HPDE6-E6E7 (cell line): ENCODE measurements at regions not wholly inside any gene's neighbourhood (a gene's known extent, or its start where the extent isn't known, plus 50 kb on each side); places are given as distances from the start of the nearest gene placed in this dataset.
"Not testable (repeated sequence)": the region's sequence is repeated elsewhere in the genome, so short reads cannot be mapped to it uniquely, and the experiment has no call there.

ENCODE experiments used
- DNase-seq: peaks from one replicate; pipeline ENCODE4 v3.0.0; 2011; ENCODE audit warnings: missing footprints; ENCODE audit errors: extremely low spot score

DNA sequence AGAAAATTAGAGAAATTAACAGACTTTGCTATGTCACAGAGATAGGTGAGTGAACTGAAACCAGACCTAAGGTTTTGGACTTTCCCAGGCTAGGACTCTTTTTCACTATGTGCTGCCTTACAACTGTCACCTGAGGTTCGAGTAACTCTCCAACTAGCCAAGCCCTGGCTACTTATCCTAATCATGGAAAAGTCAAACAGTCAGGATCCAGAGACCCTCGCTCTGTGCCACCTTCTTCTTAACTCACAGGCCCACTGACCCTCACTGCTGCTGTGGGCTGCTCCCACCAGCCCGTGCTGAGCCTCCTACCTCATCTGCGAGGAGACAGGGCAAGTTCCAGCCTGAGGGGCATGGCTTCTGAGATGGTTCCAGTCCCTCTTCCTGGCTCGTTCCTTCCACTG lies 211.4 kb upstream of the KLF14 start:
- no peak for DNase-seq

DNA sequence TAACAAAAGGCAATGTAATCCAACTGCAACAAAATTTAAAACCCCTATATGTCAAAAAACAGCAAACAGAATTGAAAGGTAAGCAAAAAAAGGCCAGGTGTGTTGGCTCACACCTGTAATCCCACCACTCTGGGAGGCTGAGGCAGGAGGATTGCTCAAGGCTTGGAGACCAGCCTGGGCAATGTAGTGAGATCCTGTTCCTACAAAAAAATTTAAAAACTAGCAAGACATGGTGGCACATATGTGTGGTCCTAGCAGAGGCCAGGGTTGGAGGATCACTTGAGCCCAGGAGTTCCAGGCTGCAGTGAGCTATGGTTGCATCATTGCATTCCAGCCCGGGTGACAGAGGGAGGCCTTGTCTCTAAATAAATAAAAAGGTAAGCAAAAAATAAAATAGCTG lies 212.1 kb upstream of the KLF14 start:
- DNase-seq, result no peak

- no peak for DNase-seq
These were observed 214.0 kb upstream of the KLF14 start for GRCh38 chr7:130947792-130948580.

DNA sequence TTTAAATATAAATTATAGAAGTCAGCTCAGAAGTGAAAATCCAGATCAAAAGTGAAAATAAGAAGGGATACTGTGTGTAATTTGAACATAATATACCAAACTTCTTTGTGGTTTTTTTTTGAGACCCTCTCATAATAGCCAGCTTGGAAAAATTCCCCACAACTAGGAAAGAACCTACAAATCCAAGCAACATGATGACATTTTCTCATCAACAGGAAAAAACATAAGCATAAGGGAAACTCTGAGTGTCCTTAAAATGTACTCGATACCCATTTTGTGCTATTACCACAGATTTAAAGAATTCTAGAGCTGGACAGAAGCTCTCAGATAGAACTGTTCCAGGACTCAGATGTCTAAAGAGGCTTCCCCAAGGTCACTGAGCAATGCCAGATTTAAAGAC lies 214.8 kb upstream of the KLF14 start:
- no peak for DNase-seq

DNA sequence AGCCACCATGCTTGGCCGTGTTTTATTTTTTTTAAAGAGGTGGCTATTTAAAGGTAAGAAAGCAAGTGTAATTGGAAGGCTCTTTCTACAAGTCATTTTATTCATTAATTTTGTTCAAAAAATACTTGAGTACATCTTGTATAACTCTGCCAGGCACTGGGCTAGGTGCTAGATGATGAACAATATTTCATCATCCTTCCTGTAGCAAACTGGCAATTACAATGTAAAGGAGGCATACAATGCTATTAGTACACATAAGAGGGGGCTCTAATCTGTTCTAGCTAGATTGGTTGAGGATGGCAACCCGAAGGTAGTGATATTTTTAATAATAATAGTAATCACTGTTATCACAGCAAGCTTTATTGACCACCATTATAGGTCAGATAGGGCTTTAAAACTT lies 215.5 kb upstream of the KLF14 start:
- no peak for DNase-seq

GRCh38 chr7:130950054-130950453 lies 216.0 kb upstream of the KLF14 start:
- DNase-seq, result no peak

DNA sequence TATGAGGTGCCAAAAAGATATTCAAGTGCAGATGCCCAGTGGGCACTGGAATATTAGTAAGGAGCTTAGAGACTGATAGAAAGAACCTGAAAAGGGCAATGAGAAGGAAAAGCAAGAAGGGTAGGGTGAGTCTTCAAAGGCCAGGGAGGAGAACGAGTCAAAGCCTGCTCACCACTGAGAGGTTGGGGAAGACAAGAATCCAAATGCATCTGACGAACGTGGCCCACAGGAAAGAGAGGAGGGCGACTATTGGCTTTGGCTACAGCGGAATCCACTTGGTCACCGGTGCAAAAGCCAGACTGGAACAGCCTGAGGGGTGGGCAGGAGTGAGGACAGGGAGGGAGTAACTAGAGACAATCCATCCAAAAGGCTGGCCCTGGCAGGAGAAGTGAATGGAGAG lies 216.7 kb upstream of the KLF14 start:
- no peak for DNase-seq

DNA sequence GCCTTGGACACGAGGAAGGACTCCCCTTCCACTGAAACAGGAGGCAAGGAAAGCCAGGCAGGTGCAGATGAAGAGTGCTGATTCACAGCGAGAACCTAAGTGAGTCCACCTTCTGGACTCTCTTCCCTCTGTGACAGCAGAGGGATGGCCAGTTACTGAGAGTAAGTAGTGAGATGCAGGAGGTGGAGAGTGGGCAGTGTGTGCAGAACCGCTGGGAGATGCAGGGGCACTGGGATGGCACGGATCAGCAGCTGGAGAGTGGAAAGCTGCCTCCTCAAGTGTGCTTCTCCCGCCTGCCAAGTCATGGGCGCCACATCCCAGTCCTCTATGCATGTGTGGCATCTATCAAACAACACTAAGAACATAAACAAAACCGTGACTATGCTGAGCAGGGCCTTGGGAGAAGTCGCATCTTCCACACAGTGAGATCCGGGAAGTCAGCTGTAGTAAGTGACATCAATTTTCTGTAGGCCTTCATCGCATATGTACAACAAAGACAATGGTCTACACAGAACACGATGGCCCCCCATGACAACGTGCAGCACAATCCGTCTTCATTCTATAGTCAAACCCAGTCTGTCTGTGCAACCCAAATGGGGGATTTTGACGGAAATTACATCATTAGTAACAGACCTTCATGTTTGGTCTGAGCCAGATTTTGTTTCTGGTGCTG lies 217.4 kb upstream of the KLF14 start:
- DNase-seq, result no peak

- DNase-seq, result no peak
These were observed 218.2 kb upstream of the KLF14 start for GRCh38 chr7:130951976-130952876.

GRCh38 chr7:130953196-130953595 lies 219.2 kb upstream of the KLF14 start:
- no peak for DNase-seq

DNA sequence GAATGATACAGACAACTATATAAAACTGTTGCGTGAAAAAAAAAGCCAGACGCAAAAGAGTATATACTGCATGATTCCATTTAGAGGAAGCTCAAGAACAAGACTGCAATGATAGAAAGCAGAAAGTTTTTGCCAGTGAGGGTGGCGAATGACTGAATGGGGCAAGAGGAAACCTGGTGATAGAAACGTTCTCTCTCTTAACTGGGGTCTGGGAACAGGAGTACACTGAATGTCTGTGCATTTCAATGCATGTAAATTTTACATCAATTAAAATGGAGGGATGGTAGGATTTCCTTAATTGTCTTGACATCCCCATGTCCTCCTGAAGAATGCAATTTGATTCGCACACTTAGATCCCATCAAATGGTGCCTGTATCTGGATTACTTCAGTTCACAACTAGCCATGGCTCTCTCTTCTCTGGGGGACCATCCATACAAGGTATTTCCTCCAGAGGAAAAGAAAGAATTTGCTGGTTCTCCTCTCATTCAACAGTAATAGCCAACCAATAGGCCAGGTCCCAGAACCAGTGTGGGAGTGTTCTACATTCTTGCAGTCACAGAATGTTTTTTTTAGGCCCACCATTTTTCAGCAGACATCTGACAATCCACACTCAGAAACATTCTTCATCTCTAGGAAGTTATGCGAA lies 221.0 kb upstream of the KLF14 start:
- DNase-seq, result no peak

GRCh38 chr7:130955565-130955919 lies 221.5 kb upstream of the KLF14 start:
- no peak for DNase-seq

DNA sequence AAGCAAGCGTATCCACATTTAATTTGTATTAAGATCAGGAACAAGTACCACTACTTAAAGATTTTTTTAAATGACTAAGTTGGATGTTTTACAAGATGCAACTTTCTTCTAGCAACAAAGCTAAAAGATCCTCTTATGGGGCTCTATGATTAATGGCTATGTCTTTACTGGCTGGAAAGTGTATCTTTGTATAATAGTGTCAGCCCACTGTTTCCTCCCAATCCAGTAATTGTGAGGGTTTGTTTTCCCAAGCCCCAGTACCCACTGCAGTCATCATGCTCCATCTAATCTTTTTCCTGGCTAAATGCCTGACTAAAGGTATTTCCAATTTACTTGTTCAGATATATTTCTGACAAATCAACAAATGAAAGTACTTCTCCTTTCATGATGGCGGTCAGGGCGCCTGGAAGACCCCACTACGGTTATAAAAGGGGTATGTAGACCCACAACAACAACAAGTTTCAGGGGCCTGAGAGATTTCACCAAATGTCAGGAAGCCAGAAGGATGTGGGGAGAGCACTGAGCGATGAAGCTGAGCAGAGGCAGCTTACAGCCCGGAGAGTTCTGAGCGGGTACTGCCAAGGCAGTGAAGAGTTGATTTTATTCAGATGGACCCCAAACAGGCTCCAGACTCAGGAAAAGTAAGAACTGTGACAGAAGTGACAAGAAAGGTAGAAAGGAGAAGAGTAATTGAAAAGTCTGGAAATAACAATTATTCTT lies 222.6 kb upstream of the KLF14 start:
- DNase-seq, result no peak

DNA sequence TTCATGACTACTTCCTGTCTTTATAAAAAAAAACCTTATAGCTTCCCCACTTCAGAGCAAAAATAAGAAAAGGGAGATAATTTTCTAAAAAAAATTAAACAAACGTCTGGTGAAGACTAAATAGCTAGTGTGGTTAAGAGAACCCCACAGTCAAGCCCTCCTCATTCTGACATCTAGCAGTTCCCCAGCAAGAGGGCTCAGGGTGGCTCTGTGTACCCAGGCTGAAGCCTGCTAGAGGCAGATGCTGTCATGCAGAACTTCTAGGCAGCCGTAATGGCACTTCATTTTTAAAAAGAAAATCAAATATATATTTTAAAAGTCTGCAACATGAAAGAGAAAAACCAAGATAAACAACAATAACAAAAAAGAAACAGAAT lies 223.1 kb upstream of the KLF14 start:
- DNase-seq, result no peak

DNA sequence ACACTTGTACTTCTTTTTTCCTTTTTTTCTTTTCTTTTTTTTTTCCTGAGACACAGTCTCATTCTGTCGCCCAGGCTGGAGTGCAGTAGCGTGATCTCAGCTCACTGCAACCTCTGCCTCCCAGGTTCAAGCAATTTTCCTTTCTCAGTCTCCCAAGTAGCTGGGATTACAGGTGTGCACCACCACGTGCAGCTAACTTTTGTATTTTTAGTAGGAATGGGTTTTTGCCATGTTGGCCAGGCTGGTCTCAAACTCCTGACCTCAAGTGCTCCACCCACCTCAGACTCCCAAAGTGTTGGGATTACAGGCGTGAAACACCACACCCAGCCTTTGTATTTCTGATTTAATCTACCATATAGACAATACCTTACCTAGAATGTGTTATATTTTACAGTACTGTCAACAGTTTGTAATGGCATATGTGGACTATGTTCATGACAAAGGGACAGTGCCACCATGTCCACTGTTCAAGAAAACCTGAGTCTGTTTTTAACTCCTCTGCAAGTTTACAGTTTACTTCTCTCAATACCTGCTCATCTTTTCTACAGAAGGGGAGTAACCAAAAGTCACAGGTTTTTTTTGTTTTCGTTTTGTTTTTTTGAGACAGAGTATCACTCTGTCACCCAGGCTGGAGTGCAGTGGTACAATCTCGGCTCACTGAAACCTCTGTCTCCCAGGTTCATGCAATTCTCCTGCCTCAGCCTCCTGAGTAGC lies 223.9 kb upstream of the KLF14 start:
- not testable (repeated sequence) for DNase-seq

DNA sequence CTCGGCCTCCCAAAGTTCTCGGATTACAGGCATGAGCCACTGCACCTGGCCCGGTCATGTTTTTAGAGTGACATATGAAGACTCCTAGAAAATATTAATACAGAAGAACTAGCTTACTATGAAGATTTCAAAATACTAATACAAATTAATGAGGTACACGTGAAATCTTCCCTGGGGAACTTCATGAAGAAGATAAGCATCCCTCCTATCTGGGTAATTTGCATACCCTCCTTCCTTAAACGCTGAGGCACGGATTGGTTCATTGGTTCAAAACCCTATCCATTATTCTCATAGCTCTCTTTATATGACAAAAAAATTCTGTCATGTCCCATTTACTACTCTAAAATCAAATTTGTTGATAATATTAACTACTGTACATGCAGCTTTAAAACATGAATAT lies 224.8 kb upstream of the KLF14 start:
- DNase-seq, result no peak

GRCh38 chr7:130959743-130960207 lies 225.8 kb upstream of the KLF14 start:
- DNase-seq, result no peak

- DNase-seq, result peak; percentile 52
These were observed 226.4 kb upstream of the KLF14 start for GRCh38 chr7:130960208-130960988.

DNA sequence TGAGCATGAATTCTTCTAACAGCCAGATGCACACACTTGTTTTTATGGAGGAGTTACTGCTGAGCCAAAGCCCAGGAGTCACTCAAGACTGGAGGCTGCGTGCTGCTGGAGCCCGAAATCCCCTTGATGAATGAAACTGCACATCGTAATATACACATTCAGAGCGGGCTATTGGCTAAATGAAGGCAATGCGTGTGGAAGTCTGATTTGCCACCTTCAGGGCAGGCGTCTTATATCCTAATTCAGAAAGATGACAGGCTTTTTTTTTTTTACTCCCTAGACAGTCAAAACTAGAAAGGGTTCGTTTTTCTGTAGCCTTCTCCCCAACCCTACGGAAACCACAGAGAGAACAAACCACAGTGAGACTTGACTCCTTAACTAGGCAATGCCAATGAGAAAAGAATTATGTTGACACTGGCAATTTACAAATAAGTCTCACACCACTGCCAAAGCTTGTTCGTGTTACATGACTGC lies 227.2 kb upstream of the KLF14 start:
- no peak for DNase-seq

DNA sequence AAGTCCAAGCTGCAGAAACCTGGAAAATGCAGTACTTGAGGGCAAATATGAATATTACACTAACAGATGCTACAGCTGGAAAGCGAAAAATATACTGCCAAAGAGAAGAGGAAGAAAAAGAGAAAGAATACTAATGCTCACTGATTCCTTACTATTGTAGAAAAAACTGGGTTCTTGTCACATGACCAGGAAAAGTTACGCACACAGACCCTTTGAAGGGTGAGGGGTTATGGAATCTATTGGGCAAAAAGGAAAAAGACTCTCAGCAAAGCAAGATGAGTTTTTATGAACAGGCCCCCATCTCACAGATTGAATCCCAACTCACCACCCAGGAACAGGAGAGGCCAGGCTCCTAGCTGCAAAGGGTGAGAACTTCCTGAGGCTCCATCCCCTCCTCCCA lies 228.1 kb upstream of the KLF14 start:
- no peak for DNase-seq
